Posterior cingulate gyrus (tissue), 11 donors: ENCODE measurements at regions not wholly inside any gene's neighbourhood (a gene's known extent, or its start where the extent isn't known, plus 50 kb on each side); places are given as distances from the start of the nearest gene placed in this dataset.
"Not testable (repeated sequence)": the region's sequence is repeated elsewhere in the genome, so short reads cannot be mapped to it uniquely, and the experiment has no call there.

Experiments
- DNase-seq, 10 donors: peaks; one replicate each; pipeline versions ENCODE4 v3.0.0 to v3.0.0-alpha.2; 2020 to 2021; ENCODE audit warnings: mixed read lengths in 3 of 10
- intact Hi-C: fragments of 100-400 bp; cut with DNase I; formaldehyde crosslinking; loops from one replicate; pipeline ENCODE4 v1.15.1; 2023

DNA sequence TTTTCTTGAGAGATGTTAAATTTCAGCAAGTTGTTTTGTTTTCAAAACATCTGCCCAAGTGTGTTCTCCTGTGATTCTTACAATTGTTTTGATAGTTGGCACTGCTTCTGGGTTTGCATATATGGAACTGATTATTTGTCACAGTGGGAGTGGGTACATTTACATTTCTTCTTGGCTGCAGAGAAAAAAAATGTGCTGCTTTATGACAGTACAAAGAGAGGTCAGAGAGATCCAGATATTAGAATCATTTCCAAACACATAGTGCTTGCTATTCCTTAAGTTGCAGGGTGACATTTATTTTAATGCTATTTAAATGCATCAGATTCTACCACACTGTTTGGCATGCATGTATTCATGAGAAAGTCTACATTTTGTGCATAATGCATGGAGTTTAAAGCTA, 303.5 kb upstream of the MDGA2 start:
- intact Hi-C loops, result no loop called here
- no peak for DNase-seq

GRCh38 chr14:47976139-47976538, 300.7 kb upstream of the MDGA2 start:
- DNase-seq, result no peak
- intact Hi-C loops, result no loop called here

- DNase-seq, result no peak
These were observed 290.8 kb upstream of the MDGA2 start for GRCh38 chr14:47966076-47966810.

DNA sequence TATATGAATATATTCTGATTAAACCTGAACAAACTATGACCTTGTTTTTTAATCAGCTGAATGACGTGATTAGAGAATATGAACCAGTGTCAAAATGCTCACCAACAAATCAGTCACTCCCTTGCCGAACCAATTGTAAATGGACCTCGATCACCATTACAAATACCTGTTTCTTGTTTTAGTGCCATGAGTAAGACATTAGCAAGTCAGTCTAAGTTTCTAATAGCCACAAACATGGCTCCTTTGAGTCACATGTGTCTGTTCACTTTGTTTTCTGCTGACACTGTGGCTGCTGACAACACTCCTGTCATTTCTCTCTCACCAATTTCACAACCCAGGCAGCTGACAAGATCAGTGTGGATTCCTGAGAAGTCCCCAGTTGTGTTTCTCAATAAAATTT, 286.2 kb upstream of the MDGA2 start:
- intact Hi-C loops, result no loop called here
- DNase-seq, result no peak

More at GRCh38 chr14:47966076-47966810, 290.8 kb upstream of the MDGA2 start:
- intact Hi-C loops, result no loop called here

DNA sequence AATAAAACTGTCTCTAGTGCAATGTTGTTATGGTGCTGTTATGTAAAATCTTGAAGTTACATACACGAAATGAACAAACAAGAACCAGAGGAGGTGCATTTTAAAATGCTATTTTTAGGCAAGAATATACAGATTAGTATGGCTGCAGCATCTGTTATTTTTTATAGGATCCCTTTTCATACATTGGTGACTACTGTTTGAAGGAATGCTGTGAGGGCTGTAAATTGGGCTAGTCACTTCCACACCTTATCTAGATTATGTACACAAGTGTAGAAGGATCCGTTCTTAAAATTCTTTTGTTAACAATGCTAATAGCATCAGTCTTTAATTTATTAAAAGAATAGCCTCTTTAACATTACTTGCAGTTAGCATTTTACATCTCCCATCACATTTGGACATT, 284.3 kb upstream of the MDGA2 start:
- intact Hi-C loops, result no loop called here
- DNase-seq, result no peak

GRCh38 chr14:47949006-47949405, 273.6 kb upstream of the MDGA2 start:
- intact Hi-C loops, result no loop called here
- DNase-seq, result no peak

DNA sequence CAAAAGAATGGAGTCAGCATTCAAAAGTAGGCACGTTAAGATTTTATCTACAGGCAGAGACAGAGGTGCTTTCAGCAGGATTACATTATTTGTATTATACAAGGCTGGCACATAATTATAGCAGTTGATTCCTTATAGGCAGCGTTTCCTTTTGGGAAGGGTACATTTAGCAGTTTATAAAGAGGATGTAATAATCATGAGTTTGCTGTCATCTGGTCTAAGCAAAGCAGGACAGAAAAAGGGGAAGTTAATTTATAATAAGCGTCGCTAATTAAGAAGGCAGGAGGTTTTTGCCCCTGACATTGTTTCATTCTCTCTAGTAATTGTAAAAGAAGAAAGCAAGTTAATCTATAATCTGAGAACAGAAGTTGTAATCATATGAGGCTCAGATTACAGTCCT, 259.9 kb upstream of the MDGA2 start:
- no peak for DNase-seq
- intact Hi-C loops, result no loop called here

GRCh38 chr14:47929334-47929733, 253.9 kb upstream of the MDGA2 start:
- intact Hi-C loops, result no loop called here
- no peak for DNase-seq

DNA sequence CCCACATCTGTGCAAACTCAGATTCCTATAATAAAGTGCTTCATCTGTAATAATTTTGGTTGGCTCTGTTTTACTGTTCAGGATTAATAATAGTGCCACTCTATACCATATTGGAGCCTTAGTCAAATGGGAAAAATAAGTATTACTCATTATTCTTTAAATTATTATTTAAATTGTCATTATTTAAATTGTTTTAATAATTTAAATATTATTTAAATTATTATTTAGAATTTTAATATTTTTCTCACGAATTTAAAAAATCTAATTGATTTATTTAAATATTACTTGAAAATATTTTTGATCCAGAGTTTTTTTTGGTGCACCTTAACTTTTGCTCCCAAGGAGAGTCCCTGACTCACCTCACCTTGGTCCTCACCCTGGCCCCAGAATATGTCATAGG, 245.7 kb upstream of the MDGA2 start:
- intact Hi-C loops, result no loop called here
- DNase-seq, result no peak

- intact Hi-C loops, result loop anchor here (5.0 kb wide), 1 partner anchor 1387 kb away; no protein-coding TSS in a partner anchor
- DNase-seq, result peak in 3 of 10 donors; percentile 28 to 79 (median 55)
These were observed 244.6 kb upstream of the MDGA2 start for GRCh38 chr14:47919997-47920396.

DNA sequence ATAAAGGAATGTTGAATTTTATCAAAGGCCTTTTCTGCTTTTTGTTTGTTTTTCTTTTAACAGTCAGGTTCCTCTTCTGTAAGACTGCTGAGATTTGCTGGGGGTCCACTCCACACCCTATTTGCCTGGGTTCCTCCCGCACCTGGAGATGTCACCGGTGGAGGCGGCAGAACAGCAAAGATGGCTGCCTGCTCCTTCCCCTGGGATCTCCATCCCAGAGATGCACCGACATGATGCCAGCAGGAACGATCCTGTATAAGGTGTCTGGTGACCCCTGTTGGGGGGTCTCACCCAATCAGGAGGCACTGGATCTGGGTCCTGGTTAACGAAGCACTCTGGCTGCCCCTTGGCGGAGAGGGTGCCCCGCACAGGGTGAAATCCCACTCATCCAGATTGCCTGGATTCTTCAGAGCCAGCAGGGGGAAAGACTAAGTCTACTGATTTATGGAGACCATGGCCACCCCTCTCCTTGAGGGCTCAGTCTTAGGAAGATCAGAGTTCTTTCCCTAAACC, 244.0 kb upstream of the MDGA2 start:
- peak in 2 of 10 donors; percentile 55 to 74 for DNase-seq

DNA sequence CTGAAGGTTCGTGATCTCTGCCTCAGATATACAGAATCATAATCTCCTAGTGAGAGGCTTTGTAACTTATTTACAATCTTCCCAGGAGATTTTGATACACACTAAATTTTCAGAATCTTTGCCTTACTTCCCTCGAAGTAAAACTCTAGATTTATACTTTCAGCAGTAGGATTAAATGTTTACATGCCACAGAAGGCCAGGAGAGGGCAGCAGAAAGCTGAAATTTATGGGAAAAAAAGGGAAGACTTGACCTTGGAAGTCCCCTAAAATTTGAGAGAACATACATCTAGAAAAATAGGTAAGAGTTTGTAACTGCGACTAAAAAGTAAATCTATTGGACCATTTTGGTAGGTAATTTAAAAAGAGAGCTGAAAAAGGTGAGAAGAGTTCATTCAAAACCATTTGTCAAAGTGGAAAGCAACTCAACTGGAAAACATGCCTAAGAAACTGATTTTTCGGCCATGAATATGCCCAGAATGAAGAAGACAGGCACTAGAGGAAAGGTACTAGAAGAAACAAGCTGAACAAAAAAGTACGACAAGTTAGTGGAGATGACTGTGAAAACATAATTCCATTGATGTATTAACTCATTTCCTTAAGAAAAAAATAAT, 242.0 kb upstream of the MDGA2 start:
- intact Hi-C loops, result loop anchor here (2.0 to 5.0 kb wide), 2 partner anchors 481 to 1390 kb away; no protein-coding TSS in a partner anchor

More for the DNA sequence above, 244.0 kb upstream of the MDGA2 start:
- intact Hi-C loops, result loop anchor here (5.0 kb wide), 1 partner anchor 1388 kb away; no protein-coding TSS in a partner anchor

DNA sequence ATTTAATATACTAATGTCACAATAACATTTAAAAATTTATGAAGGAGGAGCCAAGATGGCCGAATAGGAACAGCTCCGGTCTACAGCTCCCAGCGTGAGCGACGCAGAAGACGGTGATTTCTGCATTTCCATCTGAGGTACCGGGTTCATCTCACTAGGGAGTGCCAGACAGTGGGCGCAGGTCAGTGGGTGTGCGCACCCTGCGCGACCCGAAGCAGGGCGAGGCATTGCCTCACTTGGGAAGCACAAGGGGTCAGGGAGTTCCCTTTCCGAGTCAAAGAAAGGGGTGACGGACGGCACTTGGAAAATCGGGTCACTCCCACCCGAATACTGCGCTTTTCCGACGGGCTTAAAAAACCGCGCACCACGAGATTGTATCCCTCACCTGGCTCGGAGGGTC, 225.7 kb upstream of the MDGA2 start:
- DNase-seq, result peak in 1 of 10 donors; percentile 50
- intact Hi-C loops, result not testable (repeated sequence)

More for the DNA sequence above, 242.0 kb upstream of the MDGA2 start:
- peak in 6 of 10 donors; percentile 14 to 43 (median 27) for DNase-seq

- DNase-seq, result no peak
- intact Hi-C loops, result no loop called here
These were observed 224.3 kb upstream of the MDGA2 start for GRCh38 chr14:47899685-47900084.

- intact Hi-C loops, result no loop called here
- no peak for DNase-seq
These were observed 198.9 kb upstream of the MDGA2 start for GRCh38 chr14:47874350-47874749.

DNA sequence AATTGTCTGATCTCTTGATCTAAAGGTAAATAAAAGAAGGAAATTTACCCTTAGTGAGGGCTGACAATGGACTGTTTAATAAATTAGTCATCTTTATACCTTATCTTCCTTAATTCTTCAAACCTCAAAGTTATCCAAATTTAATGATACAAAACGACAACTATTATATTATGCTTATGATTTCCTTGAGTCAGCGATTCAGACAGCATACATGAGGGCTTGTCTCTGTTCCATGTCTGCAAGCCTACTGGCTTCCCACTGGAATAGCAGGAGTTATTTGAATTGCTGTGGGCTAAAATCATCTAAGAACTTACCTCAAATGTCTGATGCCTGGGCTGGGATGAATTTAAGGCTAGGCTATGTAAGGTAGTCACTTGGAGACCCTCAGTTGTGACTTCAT, 197.2 kb upstream of the MDGA2 start:
- intact Hi-C loops, result no loop called here
- DNase-seq, result no peak

DNA sequence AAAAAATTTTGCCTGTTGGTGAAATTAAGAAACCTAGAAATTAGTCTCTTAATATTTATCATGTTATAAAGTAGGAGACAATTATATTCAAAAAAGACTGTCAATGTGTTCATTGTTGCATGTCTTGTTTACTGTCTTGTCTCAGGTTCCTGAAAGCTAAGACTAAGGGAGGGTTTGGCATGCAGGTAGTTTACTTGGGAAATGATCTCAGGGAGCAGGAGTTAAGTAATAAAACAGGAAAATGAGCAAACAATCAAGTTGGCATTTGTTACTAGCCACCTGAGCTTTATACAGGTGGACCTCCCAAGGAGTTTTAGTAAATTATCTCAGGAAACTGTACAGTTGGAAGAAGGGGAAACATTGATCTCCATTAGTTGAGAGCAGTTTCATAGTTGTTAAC, 188.0 kb upstream of the MDGA2 start:
- DNase-seq, result no peak
- intact Hi-C loops, result no loop called here

DNA sequence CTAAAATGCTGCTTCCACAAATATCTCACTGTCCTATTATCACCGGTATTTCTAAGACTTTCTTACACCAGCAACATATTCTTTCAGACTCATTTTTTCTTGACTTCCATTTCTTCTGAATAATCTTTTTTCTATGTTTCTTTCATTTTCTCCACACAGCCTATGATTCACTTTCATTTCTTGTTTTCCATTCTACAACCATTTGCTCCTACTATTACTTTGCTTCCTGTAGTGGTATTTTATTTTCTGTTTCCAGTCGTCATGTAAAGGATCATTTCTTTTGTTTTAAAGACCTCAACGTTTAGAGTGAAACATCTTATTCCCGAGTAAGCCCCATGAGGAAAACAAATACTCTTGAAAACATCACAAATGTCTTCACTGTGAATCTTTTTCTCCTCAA, 182.2 kb upstream of the MDGA2 start:
- no peak for DNase-seq
- intact Hi-C loops, result no loop called here

GRCh38 chr14:47852278-47852677, 176.9 kb upstream of the MDGA2 start:
- intact Hi-C loops, result no loop called here
- no peak for DNase-seq

GRCh38 chr14:47846008-47846407, 170.6 kb upstream of the MDGA2 start:
- intact Hi-C loops, result no loop called here
- peak in 2 of 10 donors; percentile 47 to 62 for DNase-seq

DNA sequence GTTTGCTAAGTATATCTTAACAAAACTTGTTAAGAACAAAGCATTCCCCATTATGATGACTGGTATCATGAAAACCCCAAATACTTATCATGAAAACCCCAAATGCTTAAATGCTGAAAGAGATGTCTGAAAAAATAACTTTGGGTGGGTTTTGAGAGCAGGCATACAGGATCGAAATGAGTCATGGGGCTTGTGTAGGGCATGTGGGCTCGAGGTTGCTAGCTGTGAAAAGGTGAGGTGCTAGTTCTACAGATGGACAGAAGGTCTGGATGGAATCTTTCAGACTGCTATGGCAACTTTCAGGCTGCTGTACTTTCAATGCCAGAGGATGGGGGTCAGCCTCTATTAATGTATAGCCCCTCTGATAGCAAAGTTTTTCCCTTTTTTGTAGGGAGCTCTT, 167.8 kb upstream of the MDGA2 start:
- no peak for DNase-seq
- intact Hi-C loops, result no loop called here

GRCh38 chr14:47833011-47833410, 157.6 kb upstream of the MDGA2 start:
- intact Hi-C loops, result no loop called here
- DNase-seq, result no peak
